ENCODE measurements at regions not wholly inside any gene's neighbourhood (a gene's known extent, or its start where the extent isn't known, plus 50 kb on each side); places are given as distances from the start of the nearest gene placed in this dataset.

DNA sequence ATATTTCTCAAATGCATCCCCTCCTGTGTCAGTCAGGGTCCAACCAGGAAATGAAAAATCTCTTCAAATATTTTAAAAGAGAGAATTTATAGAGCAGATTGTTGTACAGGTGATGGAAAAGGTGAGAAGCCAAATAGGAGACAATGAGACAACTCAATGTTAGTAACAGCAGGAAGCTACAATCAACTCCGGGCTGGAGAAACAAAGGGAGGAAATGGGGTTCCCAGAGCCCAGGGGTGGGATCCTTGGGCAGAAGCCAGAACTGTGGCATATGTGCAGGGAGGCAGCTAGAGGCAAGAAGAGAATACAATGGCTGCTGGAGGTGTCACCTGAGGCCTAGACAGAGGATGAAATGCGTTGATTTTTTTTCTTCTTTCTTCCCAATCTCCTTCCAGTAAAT lies 361.8 kb upstream of the ACTBL2 start:
- no peak for DNase-seq (ENCODE audit: low read depth in 2 of 2)

DNA sequence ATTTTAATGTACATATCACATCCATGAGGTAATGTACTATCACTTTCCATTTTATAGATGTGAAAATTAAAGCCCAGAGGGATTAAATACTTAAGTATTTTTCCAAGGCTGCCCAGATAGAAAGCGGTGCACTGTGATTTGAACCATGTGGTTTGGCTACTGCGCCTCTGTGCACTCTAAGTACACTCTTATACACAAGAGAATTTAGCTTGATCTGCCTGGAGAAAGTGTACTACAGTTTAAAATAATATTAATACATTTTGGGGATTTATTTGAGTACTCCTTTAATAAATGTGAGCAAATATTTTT lies 360.4 kb upstream of the ACTBL2 start:
- no peak for DNase-seq (ENCODE audit: low read depth in 2 of 2)

DNA sequence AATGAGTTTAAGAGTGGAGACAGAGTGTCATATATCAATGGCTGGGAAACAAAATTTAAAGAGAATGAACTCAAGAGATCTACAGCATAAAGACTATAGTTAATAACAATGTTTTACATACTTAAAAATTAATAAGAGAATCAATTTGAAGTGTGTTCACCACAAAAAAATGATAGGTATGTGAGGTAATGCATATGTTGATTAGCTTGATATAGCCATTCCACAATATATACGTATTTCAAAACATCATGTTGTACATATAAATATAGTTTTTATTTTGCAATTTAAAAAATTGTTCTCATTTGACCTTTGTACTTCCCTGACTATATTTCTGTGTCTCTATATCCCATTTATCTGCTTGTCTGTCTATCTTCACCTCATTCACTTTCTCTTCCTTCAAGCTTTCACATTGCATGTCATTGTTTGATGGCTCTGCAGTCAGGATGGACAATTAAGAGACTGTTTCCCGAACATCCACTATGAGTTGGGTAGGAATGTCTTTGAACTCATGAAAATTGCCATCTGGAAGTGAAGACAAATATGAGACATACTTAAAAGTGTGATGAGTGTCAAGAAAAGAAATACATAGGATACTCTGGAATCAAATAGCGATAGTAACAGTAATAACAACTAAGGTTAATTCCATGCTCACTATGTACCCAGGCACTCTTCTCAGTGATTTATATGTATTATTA lies 359.9 kb upstream of the ACTBL2 start:
- no peak for DNase-seq (ENCODE audit: low read depth in 2 of 2)

DNA sequence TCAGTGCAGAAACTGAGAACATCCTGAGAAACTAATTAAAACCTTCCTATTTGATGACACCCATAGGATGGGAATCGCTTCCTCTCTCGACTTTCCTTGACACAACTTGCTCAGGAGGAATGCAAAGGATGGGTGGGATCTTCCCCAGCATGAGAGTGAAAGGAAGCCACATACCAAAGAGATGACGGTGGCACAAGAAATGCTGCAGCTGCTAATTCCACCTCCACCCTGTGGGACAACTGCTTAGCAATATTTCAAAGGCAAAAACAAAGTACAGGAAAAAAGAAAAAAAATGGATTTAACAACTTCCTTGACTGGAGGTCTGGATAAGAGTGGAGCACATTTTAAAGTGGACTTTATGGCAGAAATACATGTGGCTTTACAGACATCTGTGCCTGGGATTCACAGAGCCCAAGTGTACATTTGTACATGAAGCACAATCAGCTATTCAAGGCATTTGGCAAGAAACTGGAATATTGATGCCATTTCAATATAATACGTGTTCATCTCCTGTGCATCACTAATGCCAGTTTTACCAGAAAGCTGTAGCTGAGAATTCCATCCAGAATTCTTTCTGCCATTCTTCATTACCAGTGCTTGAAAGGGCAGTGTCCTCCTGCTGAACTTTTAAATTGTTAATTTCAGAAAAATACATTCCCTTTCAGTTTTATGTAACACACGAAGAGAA lies 359.2 kb upstream of the ACTBL2 start:
- DNase-seq (ENCODE audit: low read depth in 2 of 2), result no peak

DNA sequence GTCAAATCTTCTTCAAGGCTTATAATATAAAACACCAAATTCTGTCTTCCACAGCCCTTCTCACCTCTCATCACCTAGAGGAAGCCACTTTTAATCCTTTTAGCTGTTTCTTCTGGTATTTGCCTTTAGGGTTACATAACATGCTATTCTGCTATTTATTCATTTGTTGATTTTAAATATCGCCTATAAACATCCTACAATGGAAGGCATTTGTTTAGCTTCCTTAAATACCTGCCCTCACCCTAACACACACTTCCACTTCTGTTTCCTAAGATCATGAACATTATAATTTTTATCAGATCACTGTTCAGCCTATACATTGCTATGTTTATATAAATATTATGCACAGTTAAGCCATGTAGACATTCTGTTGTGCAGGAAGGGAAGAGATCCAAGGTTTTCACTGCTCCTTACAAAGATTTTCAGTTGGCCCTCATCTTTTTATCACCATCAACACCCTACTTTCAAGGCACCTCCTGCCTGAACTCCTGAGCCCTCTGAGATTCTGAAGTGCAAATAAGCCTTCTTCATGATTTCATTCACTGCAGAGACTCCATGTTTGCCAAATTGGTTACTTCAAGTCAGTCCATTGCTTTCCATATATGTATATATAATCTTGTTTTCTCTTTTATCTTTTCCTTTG lies 356.9 kb upstream of the ACTBL2 start:
- no peak for DNase-seq (ENCODE audit: low read depth in 2 of 2)

DNA sequence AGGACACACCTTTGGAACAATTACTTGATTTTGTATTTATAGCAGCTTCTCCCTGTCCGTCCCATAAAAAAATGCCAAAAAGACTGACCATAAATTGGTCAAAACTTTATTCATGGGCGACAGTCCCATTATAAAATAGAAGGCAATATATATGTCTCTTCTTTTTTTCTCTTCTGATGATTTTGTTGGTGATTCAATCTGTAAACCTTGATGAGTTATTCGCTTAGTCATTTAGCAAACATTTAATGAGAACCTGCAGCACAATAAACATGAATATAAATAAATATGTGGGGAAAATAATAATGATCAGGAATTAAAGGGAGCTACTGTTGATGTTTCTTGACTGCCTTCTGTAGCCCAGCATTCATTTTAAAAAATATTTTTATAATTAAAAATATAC lies 356.4 kb upstream of the ACTBL2 start:
- DNase-seq (ENCODE audit: low read depth in 2 of 2), result no peak

DNA sequence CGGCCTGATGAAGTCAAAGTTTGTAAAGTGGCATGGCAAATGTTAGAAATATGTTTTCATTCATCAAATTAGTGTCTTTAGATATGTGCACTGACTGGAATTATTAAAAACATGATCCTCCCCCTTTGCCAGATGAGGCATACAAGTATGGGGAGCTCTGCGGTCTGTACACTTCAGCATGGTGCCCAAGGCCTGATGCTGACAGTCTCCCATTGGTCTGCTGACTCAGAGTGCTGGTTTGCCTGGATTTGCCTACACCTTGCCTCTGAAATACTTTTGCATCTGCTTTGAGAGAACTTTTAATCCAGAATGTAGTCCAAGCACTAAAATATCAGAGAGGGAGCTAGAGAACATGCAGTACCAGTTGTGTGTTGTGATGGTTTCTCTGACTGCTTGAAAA lies 354.3 kb upstream of the ACTBL2 start:
- no peak for DNase-seq (ENCODE audit: low read depth in 2 of 2)

DNA sequence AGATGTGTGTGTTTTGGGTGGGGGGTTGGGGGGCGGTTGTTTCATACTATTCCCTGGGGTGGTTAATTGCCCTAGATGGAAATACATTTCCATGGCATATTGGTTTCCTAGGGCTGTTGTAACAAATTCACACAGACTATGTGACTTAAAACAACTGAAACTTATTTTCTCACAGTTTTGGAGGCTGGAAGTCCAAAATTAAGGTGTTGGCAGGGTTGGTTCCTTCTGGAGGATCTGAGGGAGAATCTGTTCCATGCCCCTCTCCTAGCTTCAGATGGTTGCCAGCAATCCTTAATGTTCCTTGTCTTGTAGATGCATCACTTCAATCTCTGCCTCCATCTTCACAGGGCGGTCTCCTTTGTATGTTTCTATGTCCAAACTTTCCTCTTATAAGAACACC lies 353.7 kb upstream of the ACTBL2 start:
- no peak for DNase-seq (ENCODE audit: low read depth in 2 of 2)

DNA sequence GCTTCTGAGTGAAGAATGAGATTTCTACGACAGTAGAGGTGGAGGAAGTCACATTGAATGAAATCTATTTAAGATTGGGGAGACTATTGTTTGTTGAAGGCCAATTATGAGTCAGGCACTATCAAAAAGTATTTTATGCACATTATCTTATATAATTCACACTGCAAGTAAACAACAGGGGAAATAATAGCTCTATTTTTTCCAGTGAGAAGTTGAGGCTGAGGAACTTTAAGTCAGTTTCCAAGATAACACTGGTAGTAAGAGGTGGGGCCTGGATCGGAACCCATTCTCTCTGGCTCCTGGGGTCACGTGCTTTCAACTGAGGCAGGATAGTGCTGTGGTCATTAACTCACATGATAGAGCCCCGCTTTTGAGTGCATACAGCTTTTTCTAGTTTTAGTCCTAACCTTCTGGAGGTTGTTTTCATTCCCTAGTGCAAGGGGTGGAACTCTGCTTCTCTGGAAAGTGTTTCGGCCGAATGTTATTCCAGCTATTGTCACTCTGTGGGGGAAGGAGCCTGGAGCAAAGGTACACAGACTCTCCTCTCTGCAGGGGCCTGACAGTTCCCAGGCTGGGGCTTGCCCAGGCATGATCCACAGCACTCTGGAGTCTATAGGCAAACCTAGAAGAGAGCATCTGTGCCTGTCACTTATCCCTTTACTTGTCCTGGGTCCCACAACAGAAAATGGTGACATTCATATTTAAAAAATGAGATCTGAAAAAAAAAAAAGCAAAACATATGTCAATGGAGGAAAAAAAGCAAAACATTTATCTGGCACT lies 352.4 kb upstream of the ACTBL2 start:
- no peak for DNase-seq (ENCODE audit: low read depth in 2 of 2)

DNA sequence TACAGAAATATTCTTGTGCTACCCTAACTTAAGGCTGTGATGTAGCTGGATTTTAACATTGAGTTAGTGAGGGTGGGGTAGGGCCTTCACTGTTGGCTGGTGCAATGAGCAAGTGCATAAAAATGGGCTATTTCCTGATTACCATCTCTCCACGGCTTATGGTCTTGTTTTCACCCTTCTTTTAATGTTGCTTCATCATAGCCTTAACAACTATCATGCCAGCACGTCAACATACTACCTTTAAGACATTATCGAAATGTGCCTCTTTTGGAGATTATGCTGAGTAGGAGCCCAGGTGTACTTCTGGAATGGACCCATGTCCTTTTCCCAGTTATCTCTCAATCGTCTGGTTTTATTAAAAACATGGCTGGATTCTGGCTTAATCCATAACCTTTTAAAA lies 350.9 kb upstream of the ACTBL2 start:
- no peak for DNase-seq (ENCODE audit: low read depth in 2 of 2)

DNA sequence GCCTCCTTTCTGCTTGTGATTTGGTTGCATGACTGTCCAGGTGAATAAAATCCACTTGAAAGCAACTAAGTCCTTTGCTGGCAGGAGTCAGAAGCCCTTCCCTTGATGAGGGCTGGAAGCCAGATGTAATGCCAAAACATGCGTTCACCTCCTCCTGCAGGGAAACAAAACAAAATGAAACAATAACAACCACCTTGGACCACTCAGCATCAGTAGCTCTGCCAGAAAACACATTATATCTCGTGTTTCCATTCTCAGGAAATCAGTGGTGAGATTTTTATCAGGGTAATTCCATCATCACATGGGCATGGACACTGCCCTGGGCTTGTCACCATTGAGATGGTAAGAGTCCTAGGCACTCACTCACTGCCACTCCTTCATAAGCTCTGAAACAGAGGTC lies 350.3 kb upstream of the ACTBL2 start:
- DNase-seq (ENCODE audit: low read depth in 2 of 2), result no peak

DNA sequence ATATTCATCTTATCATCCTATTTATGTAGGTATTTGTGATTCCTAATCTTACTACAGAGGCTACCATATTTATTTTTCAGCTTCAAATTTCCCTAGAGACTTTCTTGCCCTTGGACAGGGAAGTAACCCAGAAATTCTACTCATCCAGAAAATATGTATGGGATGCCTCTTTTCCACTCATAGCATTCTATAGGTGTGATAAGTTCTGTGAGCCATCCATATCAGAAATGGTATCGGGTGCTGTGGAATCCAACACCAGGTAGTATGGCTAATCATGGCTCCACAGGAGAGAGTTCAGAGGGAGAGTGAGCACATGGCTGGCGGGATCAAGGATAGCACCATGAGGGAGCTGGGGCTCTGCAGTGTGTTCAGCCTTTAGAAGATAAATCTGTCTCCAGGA lies 349.3 kb upstream of the ACTBL2 start:
- no peak for DNase-seq (ENCODE audit: low read depth in 2 of 2)

DNA sequence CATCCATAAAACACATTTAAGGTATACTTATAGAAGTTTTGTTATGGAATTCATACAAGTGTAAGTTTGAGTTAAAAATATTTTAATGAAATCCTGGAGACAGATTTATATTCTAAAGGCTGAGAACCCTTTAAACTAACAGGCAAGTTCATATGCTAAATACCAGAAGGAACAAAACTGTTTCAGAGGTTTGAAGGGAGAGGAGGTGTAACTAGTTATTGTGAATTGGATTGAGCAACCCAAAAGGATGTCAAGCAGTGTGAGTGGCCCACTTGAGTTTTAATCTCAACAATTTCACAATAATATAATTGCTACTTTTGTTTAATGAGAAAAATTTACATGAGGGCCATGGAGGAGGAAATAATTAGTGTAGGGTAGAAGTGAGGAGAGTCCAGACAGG lies 348.5 kb upstream of the ACTBL2 start:
- no peak for DNase-seq (ENCODE audit: low read depth in 2 of 2)

DNA sequence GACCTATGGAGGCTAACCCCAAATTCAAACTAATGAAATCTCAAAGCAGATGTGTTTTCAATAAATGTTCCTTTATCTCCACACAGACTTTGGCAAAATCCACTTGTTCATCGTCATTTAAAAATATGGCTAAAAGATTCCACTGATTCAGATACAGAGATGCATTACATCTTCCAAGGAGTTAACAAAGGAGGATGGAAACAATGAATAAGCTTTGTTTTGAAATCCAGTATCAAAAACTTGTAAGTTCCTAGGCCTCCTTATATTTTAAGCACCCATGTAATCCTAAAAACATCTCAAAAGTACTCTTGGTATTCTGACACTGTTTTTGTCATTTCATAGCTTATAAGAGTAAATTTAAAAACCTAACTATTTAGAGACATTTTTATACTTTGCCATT lies 345.6 kb upstream of the ACTBL2 start:
- no peak for DNase-seq (ENCODE audit: low read depth in 2 of 2)

DNA sequence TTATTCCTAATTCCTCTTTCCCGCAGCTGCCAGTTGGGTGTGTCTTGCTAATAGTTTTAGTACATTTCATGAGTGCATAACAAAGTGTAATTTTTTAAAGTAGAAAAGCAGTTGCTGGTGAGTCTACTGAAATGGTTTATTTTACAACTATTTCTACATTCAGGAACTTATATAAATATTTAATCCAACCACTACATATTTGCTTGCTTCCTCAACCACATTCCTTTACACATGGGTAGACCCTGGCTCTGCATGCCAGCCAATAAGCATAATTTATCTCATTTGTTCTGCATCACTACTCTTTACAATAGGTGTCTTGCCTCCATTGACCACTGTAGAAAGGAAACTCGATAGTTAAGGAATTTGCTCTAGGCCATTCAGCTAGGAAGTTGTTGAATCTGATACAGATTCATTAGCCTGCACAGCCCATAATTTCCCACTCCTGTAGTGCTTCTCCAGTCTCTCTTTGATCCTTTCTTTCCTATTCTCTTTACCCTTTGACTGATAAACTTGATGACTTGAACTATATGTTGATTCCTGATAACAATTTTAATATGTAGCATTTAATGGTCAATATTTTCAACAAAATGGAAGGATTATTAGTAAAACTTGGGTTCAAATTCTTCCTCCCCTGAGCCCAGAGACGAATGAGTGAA lies 342.5 kb upstream of the ACTBL2 start:
- no peak for DNase-seq (ENCODE audit: low read depth in 2 of 2)

DNA sequence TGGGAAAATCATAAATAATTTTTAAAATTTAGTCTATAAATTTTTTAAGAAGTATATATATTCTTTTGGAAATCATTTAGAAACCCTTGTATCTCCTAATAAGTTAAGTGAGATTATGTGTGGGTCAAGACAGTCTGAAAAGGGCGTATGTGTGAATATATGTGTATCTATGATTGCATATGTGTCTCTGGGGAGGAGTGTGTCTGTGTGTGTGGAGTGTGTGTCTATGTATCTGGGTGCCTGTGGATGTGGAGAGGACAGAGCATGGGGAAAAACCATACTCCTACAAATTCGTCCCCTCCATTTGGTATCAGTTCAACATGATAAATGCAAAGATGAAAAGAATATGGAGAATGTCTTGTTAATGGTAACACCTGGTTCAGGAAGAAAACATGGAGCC lies 342.0 kb upstream of the ACTBL2 start:
- DNase-seq (ENCODE audit: low read depth in 2 of 2), result no peak

DNA sequence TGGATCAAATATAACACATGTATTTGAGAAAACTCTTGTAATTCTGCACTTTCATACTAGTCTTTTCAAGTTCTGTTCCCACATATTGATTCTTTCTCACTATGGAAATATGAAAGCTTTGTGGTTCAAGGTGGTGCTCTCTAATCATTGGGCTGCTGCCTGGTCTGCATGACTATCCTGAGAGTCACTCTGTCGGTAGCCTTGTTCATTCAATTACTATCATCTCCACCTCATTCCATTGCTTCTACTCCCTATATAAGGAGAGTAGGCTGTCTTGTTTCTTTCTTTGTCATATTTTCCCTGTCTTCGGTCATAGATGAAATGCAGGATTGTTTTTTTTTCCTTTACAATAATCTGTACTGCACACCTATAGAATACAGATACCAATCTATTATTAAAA lies 341.4 kb upstream of the ACTBL2 start:
- DNase-seq (ENCODE audit: low read depth in 2 of 2), result no peak

DNA sequence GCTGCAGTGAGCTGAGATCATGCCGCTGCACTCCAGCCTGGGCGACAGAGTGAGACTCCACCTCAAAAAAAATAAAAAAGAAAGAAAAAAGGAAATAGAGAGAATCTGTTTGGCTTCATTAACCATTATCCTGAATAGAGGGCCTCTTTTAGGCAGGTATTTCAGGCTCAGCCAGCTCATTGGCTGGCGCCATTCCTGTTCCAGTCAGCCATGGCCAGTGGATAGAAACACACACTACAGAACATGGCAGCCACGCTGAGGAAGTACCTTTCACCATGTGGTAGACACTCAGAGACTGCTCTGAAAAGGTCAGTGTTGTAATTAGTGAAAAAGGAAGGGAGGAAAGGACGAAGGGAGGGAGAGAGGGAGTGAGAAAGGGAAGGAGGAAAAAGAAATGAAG lies 340.0 kb upstream of the ACTBL2 start:
- DNase-seq (ENCODE audit: low read depth in 2 of 2), result no peak

DNA sequence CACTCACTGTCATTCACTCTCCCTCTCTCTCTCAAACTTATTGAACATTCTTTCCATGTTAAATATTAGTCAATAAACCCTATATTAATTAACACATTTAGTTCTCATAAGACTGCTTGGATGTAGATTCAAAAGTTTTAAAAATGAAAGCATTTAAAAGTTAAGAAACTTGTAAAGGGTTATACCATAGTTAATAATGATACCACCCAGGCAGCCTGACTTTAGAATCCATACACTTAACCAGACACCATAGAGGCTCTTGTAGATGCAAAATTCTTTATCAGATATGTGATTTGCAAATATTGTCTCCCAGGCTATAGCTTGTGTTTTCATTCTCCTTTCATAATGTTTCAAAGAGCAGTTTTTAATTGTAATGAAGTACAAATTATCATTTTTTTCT lies 335.8 kb upstream of the ACTBL2 start:
- no peak for DNase-seq (ENCODE audit: low read depth in 2 of 2)

DNA sequence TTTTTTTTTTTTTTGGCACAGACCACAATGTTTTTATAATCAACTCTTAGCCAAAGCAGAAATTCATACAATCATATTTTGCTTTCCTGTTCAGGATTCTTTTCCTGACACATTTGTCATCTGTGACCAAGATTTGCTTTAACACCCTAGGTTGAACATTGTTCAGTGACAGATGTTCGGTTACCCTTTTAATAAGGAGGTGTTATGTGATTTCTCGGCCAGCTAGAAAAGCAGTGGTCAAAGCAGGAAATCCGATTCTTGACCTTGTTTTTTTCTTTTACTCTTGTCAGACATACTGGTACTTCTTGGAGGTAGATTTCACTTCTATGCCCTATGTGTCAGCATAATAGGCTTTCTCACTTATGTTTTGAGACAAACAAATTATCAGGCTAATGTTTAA lies 335.3 kb upstream of the ACTBL2 start:
- DNase-seq (ENCODE audit: low read depth in 2 of 2), result no peak

DNA sequence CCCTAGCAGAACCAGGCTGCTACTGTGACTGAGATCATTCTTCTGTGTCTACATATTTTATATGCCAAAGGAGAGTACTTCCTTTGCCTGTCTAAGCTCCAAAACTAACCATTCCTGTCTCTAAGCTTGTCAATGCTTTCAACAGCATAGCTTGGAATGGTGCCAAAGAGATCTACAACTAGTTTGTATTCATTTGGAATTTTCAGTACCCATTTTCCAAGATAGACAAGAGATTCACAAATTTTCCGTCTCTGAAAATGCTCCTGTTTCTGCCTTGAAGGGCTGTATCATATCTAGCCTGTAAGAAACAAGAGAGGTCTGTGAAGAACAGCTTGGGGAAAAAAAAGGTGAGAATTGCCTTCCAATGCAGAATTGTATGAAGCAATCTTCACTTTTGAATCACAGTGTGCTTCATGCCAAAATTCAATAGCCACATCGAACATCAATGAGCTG lies 334.4 kb upstream of the ACTBL2 start:
- no peak for DNase-seq (ENCODE audit: low read depth in 2 of 2)

DNA sequence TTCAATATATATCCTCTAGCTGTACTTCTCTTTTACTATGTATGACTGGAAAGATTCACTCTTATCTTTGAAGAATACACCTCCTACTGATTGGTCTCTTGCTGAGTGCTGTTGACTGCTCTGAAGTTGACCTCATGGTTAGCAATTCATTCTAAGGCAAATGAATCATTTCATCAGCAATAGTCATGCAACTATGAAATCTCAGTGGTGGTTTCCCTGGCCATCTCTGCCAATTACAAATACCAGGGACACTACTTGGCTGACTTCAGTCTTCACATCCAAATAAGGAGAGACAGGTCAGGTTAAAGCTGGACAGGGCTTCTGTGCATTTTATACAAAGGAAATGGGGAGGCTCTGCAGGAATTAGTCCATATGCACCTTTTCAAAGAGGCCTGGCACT lies 333.5 kb upstream of the ACTBL2 start:
- DNase-seq (ENCODE audit: low read depth in 2 of 2), result no peak
